Natural killer cell (primary cell): ENCODE measurements at regions not wholly inside any gene's neighbourhood (a gene's known extent, or its start where the extent isn't known, plus 50 kb on each side); places are given as distances from the start of the nearest gene placed in this dataset.
A peak's percentile ranks its signal among the peaks of the same experiment; 100 is the strongest.

Experiments
- ATAC-seq, 3 donors: fragments of 150-1000 bp in 2 of 3; fragments of 200-7000 bp in 1 of 3; cut with Tn5 transposase; 1 replicate in 1 of 3; 2 replicates in 2 of 3; pipeline ENCODE4 v1.10.0; 2021; ENCODE audit warnings: mild to moderate bottlenecking in 2 of 3, moderate library complexity in 2 of 3
- DNase-seq, 2 donors: peaks; one replicate each; pipeline versions ENCODE4 v3.0.0 to v3.0.0-alpha.2; 2013 to 2021; ENCODE audit warnings: mixed read lengths in 1 of 2
- H3K27ac ChIP-seq: one replicate; pipeline ENCODE4 v1.5.1; 2013; ENCODE audit warnings: mild to moderate bottlenecking, low read length
- H3K27me3 ChIP-seq: one replicate; pipeline ENCODE4 v1.6.1; 2013; ENCODE audit warnings: low read length; ENCODE audit not compliant: control insufficient read depth, insufficient read depth
- H3K36me3 ChIP-seq: one replicate; pipeline ENCODE4 v1.6.1; 2013; ENCODE audit warnings: low read length; ENCODE audit not compliant: control insufficient read depth, insufficient read depth
- H3K4me1 ChIP-seq: one replicate; pipeline ENCODE4 v1.6.1; 2013; ENCODE audit warnings: low read length; ENCODE audit not compliant: control insufficient read depth, insufficient read depth
- H3K4me3 ChIP-seq: one replicate; pipeline ENCODE4 v1.5.1; 2013; ENCODE audit warnings: low read length
- H3K9me3 ChIP-seq: one replicate; pipeline ENCODE4 v1.6.1; 2013; ENCODE audit warnings: low read length; ENCODE audit not compliant: control insufficient read depth, insufficient read depth
- H3K27ac Mint-ChIP-seq, 2 donors: one replicate each; pipeline ENCODE4 v1.8.0; 2022; ENCODE audit warnings: mild to moderate bottlenecking in 2 of 2, mixed read lengths in 2 of 2, moderate library complexity in 1 of 2
- H3K27me3 Mint-ChIP-seq, 2 donors: one replicate each; pipeline ENCODE4 v1.8.0; 2022; ENCODE audit warnings: low read depth in 2 of 2, mixed read lengths in 2 of 2
- H3K36me3 Mint-ChIP-seq: one replicate; pipeline ENCODE4 v1.8.0; 2022; ENCODE audit warnings: mixed read lengths
- H3K4me1 Mint-ChIP-seq, 2 donors: one replicate each; pipeline ENCODE4 v1.8.0; 2022; ENCODE audit warnings: mixed read lengths in 2 of 2
- H3K4me3 Mint-ChIP-seq: one replicate; pipeline ENCODE4 v1.8.0; 2022; ENCODE audit warnings: mild to moderate bottlenecking, moderate library complexity, mixed read lengths
- H3K9me3 Mint-ChIP-seq, 2 donors: one replicate each; pipeline ENCODE4 v1.8.0; 2022; ENCODE audit warnings: mixed read lengths in 2 of 2
- WGBS: methylation state at CpG from one replicate; pipeline ENCODE4 v1.1.7; 2013; ENCODE audit warnings: missing lambda C conversion rate; ENCODE audit not compliant: insufficient coverage; 5-methylcytosine and 5-hydroxymethylcytosine counted together
- intact Hi-C: fragments of 100-400 bp; cut with micrococcal nuclease; formaldehyde crosslinking; loops from one replicate; pipeline ENCODE4 v1.14.2; 2022
- TF ChIP-seq, protein P1 (sequence below): fragments of 200-600 bp; IDR thresholded peaks from one replicate; pipeline ENCODE4 v1.8.0; 2022; ENCODE audit warnings: antibody characterized with exemption

DNA sequence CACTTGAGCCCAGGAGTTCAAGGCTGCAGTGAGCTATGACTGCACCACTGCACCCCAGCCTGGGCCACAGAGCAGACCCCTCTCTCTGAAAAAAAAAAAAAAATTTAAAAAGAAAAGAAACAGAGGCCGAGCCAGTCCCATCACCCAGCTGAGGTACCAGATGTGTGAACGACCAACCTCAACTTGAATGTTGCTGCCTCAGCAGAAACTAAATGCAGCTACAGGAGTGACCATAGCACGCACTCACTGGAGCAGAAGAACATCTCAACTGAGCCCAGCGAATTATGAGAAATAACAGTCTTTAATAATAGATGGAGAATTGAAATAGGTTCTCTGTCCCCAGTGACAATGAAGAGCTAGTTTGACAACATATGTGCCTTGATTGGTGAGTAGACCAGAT lies 53.1 kb upstream of the ST8SIA6 start:
- H3K27ac Mint-ChIP-seq: peak overlapping the region; percentile 87 to 96
- 79% methylated on average over 4 of the region's 4 CpGs for WGBS
- H3K4me3 Mint-ChIP-seq: peak overlapping the region; percentile 92
- ATAC-seq: no peak
- H3K36me3 Mint-ChIP-seq: no peaks in the 10 kb centered on the region
- TF ChIP-seq, protein P1, sequence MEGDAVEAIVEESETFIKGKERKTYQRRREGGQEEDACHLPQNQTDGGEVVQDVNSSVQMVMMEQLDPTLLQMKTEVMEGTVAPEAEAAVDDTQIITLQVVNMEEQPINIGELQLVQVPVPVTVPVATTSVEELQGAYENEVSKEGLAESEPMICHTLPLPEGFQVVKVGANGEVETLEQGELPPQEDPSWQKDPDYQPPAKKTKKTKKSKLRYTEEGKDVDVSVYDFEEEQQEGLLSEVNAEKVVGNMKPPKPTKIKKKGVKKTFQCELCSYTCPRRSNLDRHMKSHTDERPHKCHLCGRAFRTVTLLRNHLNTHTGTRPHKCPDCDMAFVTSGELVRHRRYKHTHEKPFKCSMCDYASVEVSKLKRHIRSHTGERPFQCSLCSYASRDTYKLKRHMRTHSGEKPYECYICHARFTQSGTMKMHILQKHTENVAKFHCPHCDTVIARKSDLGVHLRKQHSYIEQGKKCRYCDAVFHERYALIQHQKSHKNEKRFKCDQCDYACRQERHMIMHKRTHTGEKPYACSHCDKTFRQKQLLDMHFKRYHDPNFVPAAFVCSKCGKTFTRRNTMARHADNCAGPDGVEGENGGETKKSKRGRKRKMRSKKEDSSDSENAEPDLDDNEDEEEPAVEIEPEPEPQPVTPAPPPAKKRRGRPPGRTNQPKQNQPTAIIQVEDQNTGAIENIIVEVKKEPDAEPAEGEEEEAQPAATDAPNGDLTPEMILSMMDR: no peak
- Histone ChIP-seq H3K4me1 (peaks cover 71% of the 10 kb centered on the region), H3K9me3 (no peaks in the 10 kb centered on the region), H3K27ac (peak overlapping the region; percentile 77), H3K36me3 (no peaks in the 10 kb centered on the region), H3K4me3 (no peak overlapping the region), H3K27me3 (no peaks in the 10 kb centered on the region)
- intact Hi-C loops: loop anchor here (10.0 kb wide), 2 partner anchors 273 to 347 kb away; no protein-coding TSS in a partner anchor
- peaks cover 78 to 85% of the 10 kb centered on the region in 2 donors for H3K4me1 Mint-ChIP-seq
- no peak for DNase-seq
- H3K27me3 Mint-ChIP-seq: no peaks in the 10 kb centered on the region
- peaks cover 0 to 2% of the 10 kb centered on the region in 2 donors for H3K9me3 Mint-ChIP-seq

GRCh38 chr10:17506856-17507471 lies 52.6 kb upstream of the ST8SIA6 start:
- 80% methylated on average over 2 of the region's 3 CpGs for WGBS
- H3K4me1 ChIP-seq: peaks cover 70% of the 10 kb centered on the region
- H3K4me3 ChIP-seq: no peak overlapping the region
- H3K9me3 Mint-ChIP-seq: peaks cover 0 to 2% of the 10 kb centered on the region in 2 donors
- H3K9me3 ChIP-seq: no peaks in the 10 kb centered on the region
- H3K4me3 Mint-ChIP-seq: peak overlapping the region; percentile 92
- peak overlapping the region; percentile 77 for H3K27ac ChIP-seq
- no peaks in the 10 kb centered on the region for H3K27me3 ChIP-seq
- ATAC-seq: peak in 2 of 3 donors; percentile 9 to 32
- intact Hi-C loops: loop anchor here (10.0 kb wide), 2 partner anchors 272 to 348 kb away; no protein-coding TSS in a partner anchor
- no peaks in the 10 kb centered on the region for H3K27me3 Mint-ChIP-seq
- TF ChIP-seq, protein P1: no peak
- H3K27ac Mint-ChIP-seq: peak overlapping the region; percentile 87 to 96
- H3K36me3 Mint-ChIP-seq: no peaks in the 10 kb centered on the region
- no peaks in the 10 kb centered on the region for H3K36me3 ChIP-seq
- H3K4me1 Mint-ChIP-seq: peaks cover 78 to 85% of the 10 kb centered on the region in 2 donors
- peak in 1 of 2 donors; percentile 34 for DNase-seq

- no peaks in the 10 kb centered on the region for H3K36me3 ChIP-seq
- Mint-ChIP-seq H3K4me3 (peak overlapping the region; percentile 92), H3K9me3 (peaks cover 0 to 2% of the 10 kb centered on the region in 2 donors), H3K36me3 (no peaks in the 10 kb centered on the region), H3K4me1 (peaks cover 78 to 85% of the 10 kb centered on the region in 2 donors), H3K27ac (peak overlapping the region; percentile 87 to 96), H3K27me3 (no peaks in the 10 kb centered on the region)
- no peaks in the 10 kb centered on the region for H3K27me3 ChIP-seq
- intact Hi-C loops: loop anchor here (10.0 kb wide), 2 partner anchors 272 to 348 kb away; no protein-coding TSS in a partner anchor
- TF ChIP-seq, protein P1: no peak
- no peak overlapping the region for H3K4me3 ChIP-seq
- peak overlapping the region; percentile 77 for H3K27ac ChIP-seq
- H3K9me3 ChIP-seq: no peaks in the 10 kb centered on the region
- H3K4me1 ChIP-seq: peaks cover 64% of the 10 kb centered on the region
- DNase-seq (peak in 1 of 2 donors; percentile 22), ATAC-seq (no peak)
- 28% methylated on average over 5 of the region's 6 CpGs for WGBS
Observed at GRCh38 chr10:17506390-17506789, 52.0 kb upstream of the ST8SIA6 start.
